ENCODE measurements at regions not wholly inside any gene's neighbourhood (a gene's known extent, or its start where the extent isn't known, plus 50 kb on each side); places are given as distances from the start of the nearest gene placed in this dataset.

DNA sequence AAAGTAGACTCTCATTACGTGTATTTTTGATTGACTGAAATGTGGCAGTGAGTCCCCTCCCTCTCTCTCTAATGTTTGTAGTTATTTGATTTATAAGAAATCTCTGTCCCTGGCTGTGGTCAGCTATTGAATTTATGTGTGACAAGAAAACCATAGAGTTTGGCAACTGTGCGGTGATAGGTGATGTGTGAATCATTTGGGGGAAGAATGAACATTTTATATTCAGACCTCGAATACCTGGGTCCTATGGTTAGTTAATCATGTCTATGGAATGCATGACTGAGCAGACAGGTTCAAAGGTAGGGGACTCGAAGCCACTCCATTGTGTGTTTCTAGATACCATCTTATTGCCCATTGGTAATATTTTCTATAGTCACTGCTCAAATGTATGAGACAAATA, 712.1 kb downstream of the MECOM start:
- TF ChIP-seq, protein P1, sequence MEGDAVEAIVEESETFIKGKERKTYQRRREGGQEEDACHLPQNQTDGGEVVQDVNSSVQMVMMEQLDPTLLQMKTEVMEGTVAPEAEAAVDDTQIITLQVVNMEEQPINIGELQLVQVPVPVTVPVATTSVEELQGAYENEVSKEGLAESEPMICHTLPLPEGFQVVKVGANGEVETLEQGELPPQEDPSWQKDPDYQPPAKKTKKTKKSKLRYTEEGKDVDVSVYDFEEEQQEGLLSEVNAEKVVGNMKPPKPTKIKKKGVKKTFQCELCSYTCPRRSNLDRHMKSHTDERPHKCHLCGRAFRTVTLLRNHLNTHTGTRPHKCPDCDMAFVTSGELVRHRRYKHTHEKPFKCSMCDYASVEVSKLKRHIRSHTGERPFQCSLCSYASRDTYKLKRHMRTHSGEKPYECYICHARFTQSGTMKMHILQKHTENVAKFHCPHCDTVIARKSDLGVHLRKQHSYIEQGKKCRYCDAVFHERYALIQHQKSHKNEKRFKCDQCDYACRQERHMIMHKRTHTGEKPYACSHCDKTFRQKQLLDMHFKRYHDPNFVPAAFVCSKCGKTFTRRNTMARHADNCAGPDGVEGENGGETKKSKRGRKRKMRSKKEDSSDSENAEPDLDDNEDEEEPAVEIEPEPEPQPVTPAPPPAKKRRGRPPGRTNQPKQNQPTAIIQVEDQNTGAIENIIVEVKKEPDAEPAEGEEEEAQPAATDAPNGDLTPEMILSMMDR (IDR thresholded peaks at IDR 0.05): no peak
- TF ChIP-seq IRF2 (CRISPR knock-in tag; IDR thresholded peaks at IDR 0.05; ENCODE audit: borderline replicate concordance, low read depth) (no peak), ATF1 (CRISPR knock-in tag; IDR thresholded peaks at IDR 0.05) (no peak), ZNF121 (CRISPR knock-in tag; IDR thresholded peaks at IDR 0.05) (no peak)
- TF ChIP-seq, protein P2, sequence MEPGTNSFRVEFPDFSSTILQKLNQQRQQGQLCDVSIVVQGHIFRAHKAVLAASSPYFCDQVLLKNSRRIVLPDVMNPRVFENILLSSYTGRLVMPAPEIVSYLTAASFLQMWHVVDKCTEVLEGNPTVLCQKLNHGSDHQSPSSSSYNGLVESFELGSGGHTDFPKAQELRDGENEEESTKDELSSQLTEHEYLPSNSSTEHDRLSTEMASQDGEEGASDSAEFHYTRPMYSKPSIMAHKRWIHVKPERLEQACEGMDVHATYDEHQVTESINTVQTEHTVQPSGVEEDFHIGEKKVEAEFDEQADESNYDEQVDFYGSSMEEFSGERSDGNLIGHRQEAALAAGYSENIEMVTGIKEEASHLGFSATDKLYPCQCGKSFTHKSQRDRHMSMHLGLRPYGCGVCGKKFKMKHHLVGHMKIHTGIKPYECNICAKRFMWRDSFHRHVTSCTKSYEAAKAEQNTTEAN (CRISPR knock-in tag; IDR thresholded peaks at IDR 0.05): no peak
- TF ChIP-seq, protein P3, sequence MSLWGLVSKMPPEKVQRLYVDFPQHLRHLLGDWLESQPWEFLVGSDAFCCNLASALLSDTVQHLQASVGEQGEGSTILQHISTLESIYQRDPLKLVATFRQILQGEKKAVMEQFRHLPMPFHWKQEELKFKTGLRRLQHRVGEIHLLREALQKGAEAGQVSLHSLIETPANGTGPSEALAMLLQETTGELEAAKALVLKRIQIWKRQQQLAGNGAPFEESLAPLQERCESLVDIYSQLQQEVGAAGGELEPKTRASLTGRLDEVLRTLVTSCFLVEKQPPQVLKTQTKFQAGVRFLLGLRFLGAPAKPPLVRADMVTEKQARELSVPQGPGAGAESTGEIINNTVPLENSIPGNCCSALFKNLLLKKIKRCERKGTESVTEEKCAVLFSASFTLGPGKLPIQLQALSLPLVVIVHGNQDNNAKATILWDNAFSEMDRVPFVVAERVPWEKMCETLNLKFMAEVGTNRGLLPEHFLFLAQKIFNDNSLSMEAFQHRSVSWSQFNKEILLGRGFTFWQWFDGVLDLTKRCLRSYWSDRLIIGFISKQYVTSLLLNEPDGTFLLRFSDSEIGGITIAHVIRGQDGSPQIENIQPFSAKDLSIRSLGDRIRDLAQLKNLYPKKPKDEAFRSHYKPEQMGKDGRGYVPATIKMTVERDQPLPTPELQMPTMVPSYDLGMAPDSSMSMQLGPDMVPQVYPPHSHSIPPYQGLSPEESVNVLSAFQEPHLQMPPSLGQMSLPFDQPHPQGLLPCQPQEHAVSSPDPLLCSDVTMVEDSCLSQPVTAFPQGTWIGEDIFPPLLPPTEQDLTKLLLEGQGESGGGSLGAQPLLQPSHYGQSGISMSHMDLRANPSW (CRISPR knock-in tag; conservative IDR thresholded peaks at IDR 0.05; ENCODE audit: low read depth): no peak
